BLaER1 (cell line): ENCODE measurements at regions not wholly inside any gene's neighbourhood (a gene's known extent, or its start where the extent isn't known, plus 50 kb on each side); places are given as distances from the start of the nearest gene placed in this dataset.

Experiments
- H3K27ac ChIP-seq: shearing (Covaris generic); formaldehyde crosslinking; 2 replicates; pipeline ENCODE4 v1.8.1; 2022
- H3K27me3 ChIP-seq: shearing (Covaris generic); formaldehyde crosslinking; 2 replicates; pipeline ENCODE4 v1.8.1; 2022
- H3K36me3 ChIP-seq: shearing (Covaris generic); formaldehyde crosslinking; 2 replicates; pipeline ENCODE4 v1.8.1; 2022
- H3K4me1 ChIP-seq: shearing (Covaris generic); formaldehyde crosslinking; 2 replicates; pipeline ENCODE4 v1.8.1; 2022
- H3K4me2 ChIP-seq: shearing (Covaris generic); formaldehyde crosslinking; 2 replicates; pipeline ENCODE4 v1.8.1; 2022
- H3K4me3 ChIP-seq: shearing (Covaris generic); formaldehyde crosslinking; 2 replicates; pipeline ENCODE4 v1.8.1; 2022
- H3K9ac ChIP-seq: shearing (Covaris generic); formaldehyde crosslinking; 2 replicates; pipeline ENCODE4 v1.8.1; 2022
- H3K9me3 ChIP-seq: shearing (Covaris generic); formaldehyde crosslinking; 2 replicates; pipeline ENCODE4 v1.8.1; 2022
- H4K20me1 ChIP-seq: shearing (Covaris generic); formaldehyde crosslinking; 2 replicates; pipeline ENCODE4 v1.8.1; 2022
- Cebpa-rat ChIP-seq: shearing (Covaris generic); IDR thresholded peaks from 2 replicates; pipeline ENCODE4 v1.8.1; 2022

DNA sequence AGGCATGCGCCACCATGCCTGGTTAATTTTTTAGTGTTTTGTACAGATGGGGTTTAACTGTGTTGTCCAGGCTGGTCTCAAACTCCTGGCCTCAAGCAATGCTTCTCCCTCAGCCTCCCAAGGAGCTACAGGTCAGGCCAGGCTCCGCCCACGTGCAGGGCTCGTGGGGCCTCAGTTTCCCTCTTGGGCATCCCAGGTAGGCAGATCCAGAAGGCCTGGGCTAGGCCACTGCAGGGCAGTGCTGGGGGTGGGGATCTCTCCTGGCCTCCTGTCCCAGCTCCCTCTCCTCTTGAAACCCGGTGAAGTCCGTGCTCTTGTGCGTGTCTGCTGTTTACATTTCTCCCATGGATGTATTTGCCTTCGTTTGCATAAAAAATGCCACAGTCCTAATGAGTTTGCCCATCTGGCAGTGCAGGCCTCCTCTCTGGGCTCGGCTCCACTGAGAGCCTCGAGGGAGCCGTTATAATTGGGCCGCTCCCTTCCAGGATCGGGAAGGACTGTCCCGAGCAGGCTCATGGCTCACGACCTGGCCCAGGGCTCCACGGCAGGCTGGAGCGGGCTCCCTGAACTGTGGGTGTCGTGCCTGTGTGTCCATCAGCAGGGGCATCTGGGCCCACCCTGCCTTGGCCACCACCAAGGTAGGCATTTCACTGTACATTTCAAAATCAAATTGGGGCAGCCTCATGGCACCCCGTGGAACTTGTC lies 52.6 kb upstream of the RUFY1 start:
- Histone ChIP-seq H3K27ac (no peak overlapping the region), H3K4me3 (no peak overlapping the region), H3K4me2 (no peak overlapping the region), H3K36me3 (no peaks in the 10 kb centered on the region), H4K20me1 (no peaks in the 10 kb centered on the region), H3K4me1 (peaks cover 6% of the 10 kb centered on the region; the same call in 1 of the 2 replicates), H3K9me3 (peaks cover 13% of the 10 kb centered on the region), H3K9ac (no peak overlapping the region), H3K27me3 (no peaks in the 10 kb centered on the region)
- no peak for TF ChIP-seq Cebpa-rat

DNA sequence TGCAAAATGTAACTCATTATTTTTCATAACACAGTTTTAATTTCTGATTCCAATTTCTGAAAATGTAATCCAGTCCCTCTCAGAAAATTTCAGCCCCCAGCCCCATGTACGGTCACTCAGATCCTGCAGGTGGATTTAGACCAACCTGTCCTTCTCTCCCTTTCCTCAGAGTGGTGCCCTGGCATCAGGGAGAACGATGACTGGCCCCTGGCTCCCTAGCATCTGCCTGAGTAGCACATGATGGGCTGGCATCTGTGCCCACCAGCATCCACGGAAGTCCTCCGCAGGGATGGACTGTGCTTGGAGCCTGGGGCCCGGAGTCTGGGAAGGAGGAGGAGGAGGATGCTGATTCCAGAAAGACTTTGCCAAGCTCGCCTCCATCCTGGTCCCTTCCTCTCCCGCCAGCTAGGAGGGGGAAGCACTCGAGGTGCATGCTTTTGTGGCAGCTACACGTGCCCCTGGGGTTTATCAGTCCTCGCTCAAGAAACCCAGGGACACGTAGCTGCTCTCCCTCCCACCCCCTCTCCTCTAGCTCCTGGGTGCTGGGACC lies 54.4 kb upstream of the RUFY1 start:
- Histone ChIP-seq H3K9ac (0 out of 2 replicates have a peak overlapping the region, but pooled peaks have one; percentile 0), H3K27ac (no peak overlapping the region), H3K4me3 (no peak overlapping the region), H4K20me1 (no peaks in the 10 kb centered on the region), H3K36me3 (no peaks in the 10 kb centered on the region), H3K4me1 (peaks cover 6% of the 10 kb centered on the region; the same call in 1 of the 2 replicates), H3K4me2 (no peak overlapping the region), H3K9me3 (peaks cover 13% of the 10 kb centered on the region), H3K27me3 (no peaks in the 10 kb centered on the region)
- no peak for TF ChIP-seq Cebpa-rat

DNA sequence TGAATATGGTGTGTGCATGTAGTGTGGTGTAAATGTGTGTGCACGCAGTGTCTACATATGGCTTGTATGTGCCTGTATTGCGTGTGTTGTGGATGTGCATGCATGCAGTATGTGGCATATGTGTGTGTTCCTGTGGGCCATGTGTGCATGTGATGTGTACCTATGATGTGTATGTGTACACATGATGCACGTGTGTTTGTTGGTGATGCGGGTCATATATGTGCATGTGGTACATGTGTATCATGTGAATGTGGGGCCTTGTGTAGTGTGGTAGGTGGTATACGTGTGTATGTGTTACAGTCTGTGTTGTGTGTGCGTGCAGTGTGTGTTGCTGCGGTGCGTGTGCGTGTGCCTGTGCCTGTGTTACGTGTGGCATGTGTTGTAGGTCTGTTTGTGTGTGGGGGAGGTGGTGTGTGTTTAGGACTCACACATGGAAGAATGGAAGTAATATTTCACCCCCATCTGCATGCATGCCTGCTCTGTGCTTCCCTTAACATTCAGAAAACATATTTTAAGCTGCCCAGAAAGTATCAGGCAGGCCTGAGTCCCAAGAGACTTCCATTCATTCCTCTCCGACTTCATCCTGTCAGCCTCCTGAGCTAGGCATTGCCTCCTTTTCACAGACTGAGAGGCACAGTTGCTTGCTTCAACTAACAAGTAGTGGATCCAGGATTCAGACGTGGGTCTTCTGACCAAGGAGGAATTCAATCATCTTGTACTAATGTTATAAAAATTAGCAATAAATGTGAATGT lies 55.4 kb upstream of the RUFY1 start:
- H3K4me2 ChIP-seq = no peak overlapping the region
- no peaks in the 10 kb centered on the region for H3K27me3 ChIP-seq
- peaks cover 6% of the 10 kb centered on the region; the same call in 1 of the 2 replicates for H3K4me1 ChIP-seq
- H4K20me1 ChIP-seq = no peaks in the 10 kb centered on the region
- no peak overlapping the region for H3K4me3 ChIP-seq
- no peak for TF ChIP-seq Cebpa-rat
- H3K27ac ChIP-seq = no peak overlapping the region
- H3K36me3 ChIP-seq = no peaks in the 10 kb centered on the region
- peaks cover 5% of the 10 kb centered on the region for H3K9me3 ChIP-seq
- no peak overlapping the region for H3K9ac ChIP-seq

DNA sequence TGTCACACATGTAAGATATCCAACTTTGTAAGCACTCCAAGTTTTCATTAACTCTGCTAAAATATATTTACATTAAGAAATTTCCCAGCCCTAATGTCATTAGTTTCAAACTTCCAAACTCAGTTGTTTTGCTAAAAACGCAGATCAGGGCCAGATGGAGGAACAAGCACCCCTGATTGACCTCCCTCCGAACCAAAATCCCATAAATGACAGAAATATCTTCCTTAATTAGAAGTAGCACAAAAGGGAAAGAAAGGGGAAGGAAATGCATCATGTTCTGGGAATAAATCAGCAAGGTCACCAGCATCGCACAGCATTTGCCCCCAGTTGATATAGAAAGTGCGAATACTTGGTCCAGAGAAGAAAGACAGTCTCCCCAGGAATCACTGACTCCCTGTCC lies 61.4 kb upstream of the RUFY1 start:
- H3K4me2 ChIP-seq = no peak overlapping the region
- H4K20me1 ChIP-seq = no peaks in the 10 kb centered on the region
- no peak overlapping the region for H3K9ac ChIP-seq
- no peak overlapping the region for H3K27ac ChIP-seq
- no peak for TF ChIP-seq Cebpa-rat
- no peaks in the 10 kb centered on the region for H3K4me1 ChIP-seq
- no peaks in the 10 kb centered on the region; the same call in 1 of the 2 replicates for H3K9me3 ChIP-seq
- no peaks in the 10 kb centered on the region for H3K36me3 ChIP-seq
- no peaks in the 10 kb centered on the region for H3K27me3 ChIP-seq
- no peak overlapping the region for H3K4me3 ChIP-seq

DNA sequence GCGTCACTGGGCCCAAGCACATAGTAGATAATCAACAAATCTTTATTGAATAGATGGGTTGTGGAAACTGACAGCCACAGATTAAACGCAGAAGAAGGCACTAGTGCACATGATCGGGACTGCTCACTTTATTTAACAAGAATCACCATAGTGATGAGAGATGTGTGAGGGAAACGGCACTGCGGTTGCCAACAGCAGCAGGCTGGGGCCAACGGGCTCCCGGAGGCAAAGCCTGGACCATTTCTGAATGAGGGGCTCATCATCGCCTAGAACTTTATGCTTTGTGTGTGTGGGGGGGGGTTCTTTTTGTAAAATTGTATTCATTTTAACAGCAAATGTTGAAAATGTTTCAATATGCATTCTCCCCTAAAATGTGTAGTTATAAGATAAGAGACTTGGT lies 61.9 kb upstream of the RUFY1 start:
- Histone ChIP-seq H3K4me2 (no peak overlapping the region), H4K20me1 (no peaks in the 10 kb centered on the region), H3K27me3 (no peaks in the 10 kb centered on the region), H3K9me3 (no peaks in the 10 kb centered on the region; the same call in 1 of the 2 replicates), H3K4me1 (no peaks in the 10 kb centered on the region), H3K4me3 (no peak overlapping the region), H3K36me3 (no peaks in the 10 kb centered on the region), H3K9ac (no peak overlapping the region), H3K27ac (no peak overlapping the region)
- no peak for TF ChIP-seq Cebpa-rat

DNA sequence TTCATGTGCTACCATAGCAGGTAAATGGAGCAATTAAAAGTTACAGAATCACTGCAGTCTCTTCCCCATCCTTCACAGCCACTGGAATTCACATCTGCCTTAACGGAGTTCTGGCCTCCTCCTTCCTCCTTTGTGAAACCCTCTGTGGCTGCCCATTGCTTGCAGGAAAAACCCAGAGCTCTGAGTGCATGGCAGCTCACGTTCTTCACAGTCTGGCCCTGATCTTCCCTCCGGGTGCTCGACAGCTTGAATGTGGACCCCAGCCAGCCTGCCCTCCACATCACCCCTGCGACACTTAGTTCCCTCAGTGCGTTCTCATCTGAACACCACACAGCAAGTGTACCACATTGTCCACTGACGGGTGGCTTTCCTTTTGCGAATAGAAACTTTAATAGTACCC lies 63.2 kb upstream of the RUFY1 start:
- TF ChIP-seq Cebpa-rat = no peak
- H4K20me1 ChIP-seq = no peaks in the 10 kb centered on the region
- H3K9ac ChIP-seq = no peak overlapping the region
- H3K36me3 ChIP-seq = no peaks in the 10 kb centered on the region
- H3K4me1 ChIP-seq = no peaks in the 10 kb centered on the region
- no peak overlapping the region for H3K4me2 ChIP-seq
- no peaks in the 10 kb centered on the region; the same call in 1 of the 2 replicates for H3K9me3 ChIP-seq
- no peaks in the 10 kb centered on the region for H3K27me3 ChIP-seq
- H3K4me3 ChIP-seq = no peak overlapping the region
- H3K27ac ChIP-seq = no peak overlapping the region

DNA sequence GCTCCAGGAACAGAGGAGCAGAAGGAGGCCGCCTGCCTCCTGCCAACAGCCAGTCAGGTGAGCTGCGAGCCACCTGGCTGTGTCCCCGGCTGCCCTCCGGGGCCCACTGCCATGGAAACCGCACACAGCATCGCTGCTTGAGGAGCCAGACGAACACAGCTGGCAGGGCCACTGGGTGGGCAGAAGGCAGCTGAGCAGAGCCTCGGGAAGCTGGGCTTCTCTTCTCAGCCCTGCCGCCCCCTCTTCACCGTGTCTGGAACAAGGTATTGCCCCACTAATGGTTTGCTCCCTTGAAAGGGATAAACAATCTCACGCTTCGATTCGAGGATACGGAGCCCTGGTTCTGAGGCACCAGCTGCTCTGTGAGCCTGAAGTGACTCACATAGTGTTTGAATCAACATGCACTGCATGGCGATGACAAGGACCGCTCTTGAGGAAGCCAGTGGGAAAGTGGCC lies 63.7 kb upstream of the RUFY1 start:
- Histone ChIP-seq H3K4me3 (no peak overlapping the region), H3K9me3 (peaks cover 4% of the 10 kb centered on the region), H3K4me1 (no peaks in the 10 kb centered on the region), H4K20me1 (no peaks in the 10 kb centered on the region), H3K36me3 (no peaks in the 10 kb centered on the region), H3K9ac (no peak overlapping the region), H3K4me2 (no peak overlapping the region), H3K27ac (no peak overlapping the region), H3K27me3 (no peaks in the 10 kb centered on the region)
- TF ChIP-seq Cebpa-rat = no peak

DNA sequence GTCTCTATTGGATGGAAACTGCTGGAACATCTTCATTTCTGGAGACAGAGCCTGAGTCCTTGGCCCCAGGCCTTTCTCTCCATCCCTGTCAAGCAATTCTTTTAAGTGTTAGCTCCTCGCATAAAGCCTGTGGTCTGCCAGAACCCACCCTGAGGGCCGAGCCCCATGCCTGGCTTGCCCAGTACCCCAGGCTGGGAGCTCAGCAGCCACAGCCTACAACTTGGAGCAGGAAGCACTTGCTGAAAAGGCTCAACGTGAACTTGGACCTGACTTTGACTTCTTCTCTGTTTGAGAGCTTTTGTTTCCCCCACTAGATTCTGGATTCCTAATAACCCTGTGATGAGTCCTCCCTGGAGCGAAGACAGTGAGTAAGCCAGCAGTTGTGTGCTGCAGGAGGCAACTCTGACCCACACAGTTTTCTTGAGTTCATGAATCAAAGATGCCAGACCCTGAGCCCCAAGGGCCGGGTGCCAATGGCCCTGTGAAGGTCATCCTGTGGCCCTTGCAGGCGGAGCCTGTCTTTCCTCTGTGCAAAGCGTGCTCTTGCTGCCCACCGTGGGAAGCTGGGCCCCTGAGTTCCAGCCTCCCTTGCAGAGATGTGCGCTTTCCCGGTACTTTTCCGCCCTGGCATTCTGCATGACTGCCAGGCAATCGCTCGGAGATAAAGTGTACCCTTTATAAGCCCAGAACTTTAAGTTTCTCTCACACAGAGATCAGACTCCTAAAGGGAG lies 64.3 kb upstream of the RUFY1 start:
- no peaks in the 10 kb centered on the region for H3K36me3 ChIP-seq
- no peaks in the 10 kb centered on the region for H3K4me1 ChIP-seq
- peaks cover 10% of the 10 kb centered on the region for H3K9me3 ChIP-seq
- no peak overlapping the region for H3K4me2 ChIP-seq
- TF ChIP-seq Cebpa-rat = no peak
- no peaks in the 10 kb centered on the region for H3K27me3 ChIP-seq
- H4K20me1 ChIP-seq = no peaks in the 10 kb centered on the region
- H3K27ac ChIP-seq = no peak overlapping the region
- no peak overlapping the region for H3K9ac ChIP-seq
- H3K4me3 ChIP-seq = no peak overlapping the region

DNA sequence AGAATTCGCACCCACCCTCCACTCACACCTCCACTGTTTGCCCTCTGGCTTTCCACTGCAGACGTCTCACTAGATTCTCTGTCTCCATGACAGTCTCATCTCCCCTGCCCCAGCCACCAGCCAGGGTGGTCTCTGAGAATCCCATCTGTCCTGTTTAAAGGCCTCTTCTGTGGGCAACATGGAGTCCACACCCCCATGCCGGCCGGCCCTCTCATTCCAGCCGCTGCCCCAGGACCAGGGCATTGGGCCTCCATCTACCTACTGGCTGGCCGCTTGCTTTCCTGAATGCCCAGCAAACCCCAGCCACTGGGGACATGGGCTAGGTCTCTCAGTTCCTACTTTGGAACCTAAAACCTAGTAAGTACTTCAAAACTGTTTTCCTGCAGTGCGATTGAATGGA lies 65.6 kb upstream of the RUFY1 start:
- H3K9me3 ChIP-seq = peaks cover 22% of the 10 kb centered on the region
- no peak overlapping the region for H3K27ac ChIP-seq
- no peak for TF ChIP-seq Cebpa-rat
- H3K36me3 ChIP-seq = no peaks in the 10 kb centered on the region
- no peaks in the 10 kb centered on the region for H4K20me1 ChIP-seq
- H3K4me3 ChIP-seq = no peak overlapping the region
- no peaks in the 10 kb centered on the region for H3K4me1 ChIP-seq
- H3K4me2 ChIP-seq = no peak overlapping the region
- H3K9ac ChIP-seq = no peak overlapping the region
- H3K27me3 ChIP-seq = no peaks in the 10 kb centered on the region

DNA sequence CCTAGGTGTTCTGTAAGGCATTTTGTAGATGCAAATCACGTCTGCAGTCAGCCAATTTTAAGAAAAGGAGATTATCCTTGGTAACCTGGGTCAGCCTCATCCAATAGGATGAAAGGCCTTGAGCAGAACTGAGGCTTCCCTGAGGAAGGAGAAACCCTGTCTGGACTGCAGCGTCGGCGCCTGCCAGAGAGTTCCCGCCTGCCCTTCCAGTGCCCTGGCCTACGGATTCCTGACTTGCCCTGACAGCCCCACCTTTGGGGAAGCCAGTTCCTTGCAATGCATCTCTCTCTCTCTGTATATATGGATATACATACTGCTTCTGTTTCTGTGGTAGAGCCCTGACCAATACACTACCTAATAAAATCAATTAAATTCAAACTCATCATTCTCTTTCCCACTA lies 66.2 kb upstream of the RUFY1 start:
- H3K4me3 ChIP-seq = no peak overlapping the region
- H3K27ac ChIP-seq = no peak overlapping the region
- no peaks in the 10 kb centered on the region for H4K20me1 ChIP-seq
- H3K4me2 ChIP-seq = no peak overlapping the region
- no peaks in the 10 kb centered on the region for H3K27me3 ChIP-seq
- no peak overlapping the region for H3K9ac ChIP-seq
- peaks cover 23% of the 10 kb centered on the region for H3K9me3 ChIP-seq
- no peak for TF ChIP-seq Cebpa-rat
- no peaks in the 10 kb centered on the region for H3K4me1 ChIP-seq
- H3K36me3 ChIP-seq = no peaks in the 10 kb centered on the region
